Mesenchymal stem cell (in vitro differentiated cells and primary cell): ENCODE measurements at regions not wholly inside any gene's neighbourhood (a gene's known extent, or its start where the extent isn't known, plus 50 kb on each side); places are given as distances from the start of the nearest gene placed in this dataset.

Experiments used
- DNase-seq: peaks from one replicate; pipeline ENCODE4 v3.0.0-alpha.2; 2013
- H2AFZ ChIP-seq: one replicate; pipeline ENCODE4 v1.6.1; 2013; ENCODE audit warnings: low read depth, mild to moderate bottlenecking, control low read depth, inconsistent platforms, low read length, moderate library complexity
- H2AK5ac ChIP-seq: 2 replicates; pipeline ENCODE4 v1.6.1; 2013; ENCODE audit warnings: low read length, moderate library complexity, mild to moderate bottlenecking, inconsistent platforms; ENCODE audit not compliant: severe bottlenecking
- H2BK120ac ChIP-seq: one replicate; pipeline ENCODE4 v1.6.1; 2013; ENCODE audit warnings: low read depth, mild to moderate bottlenecking, inconsistent platforms, low read length, moderate library complexity
- H2BK12ac ChIP-seq, 2 experiments: one replicate each; pipeline ENCODE4 v1.6.1; 2013; ENCODE audit warnings: inconsistent platforms in 2 of 2, low read length in 2 of 2, mild to moderate bottlenecking in 2 of 2, moderate library complexity in 2 of 2, control low read depth in 1 of 2
- H2BK15ac ChIP-seq: one replicate; pipeline ENCODE4 v1.6.1; 2013; ENCODE audit warnings: mild to moderate bottlenecking, low read depth, inconsistent platforms; ENCODE audit not compliant: poor library complexity, severe bottlenecking
- H2BK5ac ChIP-seq: 2 replicates; pipeline ENCODE4 v1.6.1; 2013; ENCODE audit warnings: low read depth, mild to moderate bottlenecking, low read length, control low read depth, inconsistent platforms; ENCODE audit not compliant: poor library complexity, severe bottlenecking
- H3K14ac ChIP-seq, 2 experiments: one replicate each; pipeline ENCODE4 v1.6.1; 2013; ENCODE audit warnings: inconsistent platforms in 2 of 2, low read length in 2 of 2, control low read depth in 1 of 2, mild to moderate bottlenecking in 1 of 2, moderate library complexity in 1 of 2
- H3K18ac ChIP-seq, 2 experiments: one replicate each; pipeline ENCODE4 v1.6.1; 2013; ENCODE audit warnings: inconsistent platforms in 2 of 2, low read length in 2 of 2, control low read depth in 1 of 2, low read depth in 1 of 2, mild to moderate bottlenecking in 1 of 2
- H3K23ac ChIP-seq, 2 experiments: one replicate each; pipeline ENCODE4 v1.6.1; 2013; ENCODE audit warnings: inconsistent platforms in 2 of 2, low read length in 2 of 2, mild to moderate bottlenecking in 2 of 2, moderate library complexity in 2 of 2, control low read depth in 1 of 2
- H3K27ac ChIP-seq: 2 replicates; pipeline ENCODE4 v1.5.1; 2013; ENCODE audit warnings: mild to moderate bottlenecking, moderate library complexity, low read length, control low read depth, inconsistent platforms; ENCODE audit not compliant: poor library complexity, severe bottlenecking
- H3K27me3 ChIP-seq, 2 experiments: 2 replicates each; pipeline versions ENCODE4 v1.6.1 to v1.7.0; 2013; ENCODE audit warnings: low read length in 2 of 2, mild to moderate bottlenecking in 2 of 2, moderate library complexity in 2 of 2, control low read depth in 1 of 2, inconsistent platforms in 1 of 2; ENCODE audit not compliant: control insufficient read depth in 1 of 2, insufficient read depth in 1 of 2
- H3K36me3 ChIP-seq, 2 experiments: 2 replicates each; pipeline versions ENCODE4 v1.6.1 to v1.7.0; 2013; ENCODE audit warnings: low read length in 2 of 2, control low read depth in 1 of 2, inconsistent platforms in 1 of 2, low read depth in 1 of 2, mild to moderate bottlenecking in 1 of 2; ENCODE audit not compliant: insufficient read depth in 2 of 2, control insufficient read depth in 1 of 2
- H3K4ac ChIP-seq, 2 experiments: one replicate each; pipeline ENCODE4 v1.6.1; 2013; ENCODE audit warnings: inconsistent platforms in 2 of 2, low read length in 2 of 2, mild to moderate bottlenecking in 2 of 2, moderate library complexity in 2 of 2, control low read depth in 1 of 2, low read depth in 1 of 2
- H3K4me1 ChIP-seq: 2 replicates; pipeline ENCODE4 v1.6.1; 2013; ENCODE audit warnings: low read depth, low read length, control low read depth; ENCODE audit not compliant: control insufficient read depth, insufficient read depth
- H3K4me2 ChIP-seq: 2 replicates; pipeline ENCODE4 v1.6.1; 2013; ENCODE audit warnings: low read length, mild to moderate bottlenecking, inconsistent platforms; ENCODE audit not compliant: poor library complexity, severe bottlenecking
- H3K4me3 ChIP-seq, 2 experiments: 2 replicates each; pipeline versions ENCODE4 v1.5.1 to v1.7.0; 2013; ENCODE audit warnings: low read length in 2 of 2, mild to moderate bottlenecking in 2 of 2, control low read depth in 1 of 2, low read depth in 1 of 2; ENCODE audit not compliant: insufficient read depth in 1 of 2
- H3K79me1 ChIP-seq: replicated peaks from 2 replicates; pipeline ENCODE4 v1.6.1; 2013; ENCODE audit warnings: mild to moderate bottlenecking, control low read depth, low read length, inconsistent platforms; ENCODE audit not compliant: poor library complexity, severe bottlenecking
- H3K9ac ChIP-seq: 2 replicates; pipeline ENCODE4 v1.7.0; 2013; ENCODE audit warnings: mild to moderate bottlenecking, low read length, moderate library complexity
- H3K9me3 ChIP-seq: 2 replicates; pipeline ENCODE4 v1.7.0; 2013; ENCODE audit warnings: mild to moderate bottlenecking, low read length; ENCODE audit not compliant: control insufficient read depth
- H4K8ac ChIP-seq: one replicate; pipeline ENCODE4 v1.6.1; 2013; ENCODE audit warnings: inconsistent platforms, mild to moderate bottlenecking, low read length, moderate library complexity
- H4K91ac ChIP-seq: one replicate; pipeline ENCODE4 v1.6.1; 2013; ENCODE audit warnings: mild to moderate bottlenecking, low read length, inconsistent platforms
- WGBS: methylation state at CpG from one replicate; pipeline ENCODE4 v1.1.7; 2013; ENCODE audit warnings: mixed read lengths; 5-methylcytosine and 5-hydroxymethylcytosine counted together

- Histone ChIP-seq H2BK12ac (no peak overlapping the region), H3K4me1 (no peaks in the 10 kb centered on the region), H3K9ac (no peak overlapping the region), H4K8ac (no peak overlapping the region), H3K4me2 (no peak overlapping the region), H2BK15ac (no peak overlapping the region), H3K18ac (no peak overlapping the region), H3K36me3 (no peaks in the 10 kb centered on the region), H3K14ac (no peak overlapping the region), H2AFZ (no peak overlapping the region), H3K23ac (no peak overlapping the region), H3K27me3 (no peaks in the 10 kb centered on the region), H2BK5ac (no peak overlapping the region), H3K79me1 (no peaks in the 10 kb centered on the region), H3K4me3 (no peak overlapping the region), H4K91ac (no peak overlapping the region), H2AK5ac (no peak overlapping the region), H3K27ac (no peak overlapping the region), H3K9me3 (peaks cover 17% of the 10 kb centered on the region), H3K4ac (no peak overlapping the region), H2BK120ac (no peak overlapping the region)
- WGBS: 100% methylated on average over 1 of the region's 1 CpG
- no peak for DNase-seq
Observed at GRCh38 chr18:29351171-29351570, 1174.2 kb upstream of the CDH2 start.

- Histone ChIP-seq H3K79me1 (no peaks in the 10 kb centered on the region), H3K27ac (no peak overlapping the region), H3K4ac (no peak overlapping the region), H3K9ac (no peak overlapping the region), H4K8ac (no peak overlapping the region), H2BK120ac (no peak overlapping the region), H2BK5ac (no peak overlapping the region), H3K18ac (no peak overlapping the region), H3K4me3 (no peak overlapping the region), H2AK5ac (no peak overlapping the region), H2AFZ (no peak overlapping the region), H3K9me3 (peaks cover 31% of the 10 kb centered on the region), H3K4me1 (no peaks in the 10 kb centered on the region), H3K14ac (no peak overlapping the region), H3K27me3 (no peaks in the 10 kb centered on the region), H2BK12ac (no peak overlapping the region), H2BK15ac (no peak overlapping the region), H4K91ac (no peak overlapping the region), H3K36me3 (no peaks in the 10 kb centered on the region), H3K23ac (no peak overlapping the region), H3K4me2 (no peak overlapping the region)
- no peak for DNase-seq
- WGBS: 89% methylated on average over 1 of the region's 2 CpGs
Observed at GRCh38 chr18:29328932-29329331, 1152.0 kb upstream of the CDH2 start.

- Histone ChIP-seq H3K79me1 (no peaks in the 10 kb centered on the region), H3K14ac (no peak overlapping the region), H3K27me3 (no peaks in the 10 kb centered on the region), H3K4ac (no peak overlapping the region), H3K27ac (no peak overlapping the region), H3K9ac (no peak overlapping the region), H4K8ac (no peak overlapping the region), H2BK120ac (no peak overlapping the region), H4K91ac (no peak overlapping the region), H3K36me3 (no peaks in the 10 kb centered on the region), H3K4me1 (no peaks in the 10 kb centered on the region), H2BK15ac (no peak overlapping the region), H3K9me3 (peaks cover 31% of the 10 kb centered on the region), H3K23ac (no peak overlapping the region), H2AFZ (no peak overlapping the region), H2BK12ac (no peak overlapping the region), H3K4me2 (no peak overlapping the region), H2AK5ac (no peak overlapping the region), H2BK5ac (no peak overlapping the region), H3K18ac (no peak overlapping the region), H3K4me3 (no peak overlapping the region)
- no peak for DNase-seq
- WGBS: 91% methylated on average over 2 of the region's 2 CpGs
Observed at GRCh38 chr18:29326214-29326613, 1149.3 kb upstream of the CDH2 start.

GRCh38 chr18:29321561-29321960 lies 1144.6 kb upstream of the CDH2 start:
- no peaks in the 10 kb centered on the region for H3K36me3 ChIP-seq
- H3K27me3 ChIP-seq: no peaks in the 10 kb centered on the region
- no peak overlapping the region for H2AFZ ChIP-seq
- H4K91ac ChIP-seq: no peak overlapping the region
- H2BK120ac ChIP-seq: no peak overlapping the region
- no peak overlapping the region for H2AK5ac ChIP-seq
- no peak overlapping the region for H3K9ac ChIP-seq
- WGBS: no CpG with 5 or more reads among the region's 1 CpG
- peaks cover 4% of the 10 kb centered on the region for H3K9me3 ChIP-seq
- H3K4me2 ChIP-seq: no peak overlapping the region
- no peak overlapping the region for H3K23ac ChIP-seq
- no peak overlapping the region for H3K4ac ChIP-seq
- H3K4me3 ChIP-seq: no peak overlapping the region
- H3K18ac ChIP-seq: no peak overlapping the region
- H3K27ac ChIP-seq: no peak overlapping the region
- no peak overlapping the region for H4K8ac ChIP-seq
- no peak overlapping the region for H2BK5ac ChIP-seq
- no peak overlapping the region for H2BK12ac ChIP-seq
- DNase-seq: no peak
- H3K14ac ChIP-seq: no peak overlapping the region
- no peak overlapping the region for H2BK15ac ChIP-seq
- H3K4me1 ChIP-seq: no peaks in the 10 kb centered on the region
- no peaks in the 10 kb centered on the region for H3K79me1 ChIP-seq
